ENCODE measurements at regions not wholly inside any gene's neighbourhood (a gene's known extent, or its start where the extent isn't known, plus 50 kb on each side); places are given as distances from the start of the nearest gene placed in this dataset.

GRCh38 chr18:77859634-77860033 lies 610.0 kb downstream of the GALR1 start (continued):
- no peak for TF ChIP-seq ZBTB40 (IDR thresholded peaks at IDR 0.05)
- TF ChIP-seq ZBTB40 (CRISPR knock-in tag; IDR thresholded peaks at IDR 0.05) = no peak
- TF ChIP-seq ZNF280B (CRISPR knock-in tag; IDR thresholded peaks at IDR 0.05; ENCODE audit: borderline replicate concordance) = no peak
- no peak for TF ChIP-seq ZNF644 (CRISPR knock-in tag; IDR thresholded peaks at IDR 0.05; ENCODE audit: low read depth)
- TF ChIP-seq, protein P1, sequence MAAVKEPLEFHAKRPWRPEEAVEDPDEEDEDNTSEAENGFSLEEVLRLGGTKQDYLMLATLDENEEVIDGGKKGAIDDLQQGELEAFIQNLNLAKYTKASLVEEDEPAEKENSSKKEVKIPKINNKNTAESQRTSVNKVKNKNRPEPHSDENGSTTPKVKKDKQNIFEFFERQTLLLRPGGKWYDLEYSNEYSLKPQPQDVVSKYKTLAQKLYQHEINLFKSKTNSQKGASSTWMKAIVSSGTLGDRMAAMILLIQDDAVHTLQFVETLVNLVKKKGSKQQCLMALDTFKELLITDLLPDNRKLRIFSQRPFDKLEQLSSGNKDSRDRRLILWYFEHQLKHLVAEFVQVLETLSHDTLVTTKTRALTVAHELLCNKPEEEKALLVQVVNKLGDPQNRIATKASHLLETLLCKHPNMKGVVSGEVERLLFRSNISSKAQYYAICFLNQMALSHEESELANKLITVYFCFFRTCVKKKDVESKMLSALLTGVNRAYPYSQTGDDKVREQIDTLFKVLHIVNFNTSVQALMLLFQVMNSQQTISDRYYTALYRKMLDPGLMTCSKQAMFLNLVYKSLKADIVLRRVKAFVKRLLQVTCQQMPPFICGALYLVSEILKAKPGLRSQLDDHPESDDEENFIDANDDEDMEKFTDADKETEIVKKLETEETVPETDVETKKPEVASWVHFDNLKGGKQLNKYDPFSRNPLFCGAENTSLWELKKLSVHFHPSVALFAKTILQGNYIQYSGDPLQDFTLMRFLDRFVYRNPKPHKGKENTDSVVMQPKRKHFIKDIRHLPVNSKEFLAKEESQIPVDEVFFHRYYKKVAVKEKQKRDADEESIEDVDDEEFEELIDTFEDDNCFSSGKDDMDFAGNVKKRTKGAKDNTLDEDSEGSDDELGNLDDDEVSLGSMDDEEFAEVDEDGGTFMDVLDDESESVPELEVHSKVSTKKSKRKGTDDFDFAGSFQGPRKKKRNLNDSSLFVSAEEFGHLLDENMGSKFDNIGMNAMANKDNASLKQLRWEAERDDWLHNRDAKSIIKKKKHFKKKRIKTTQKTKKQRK (IDR thresholded peaks at IDR 0.05; ENCODE audit: low read length) = no peak
- TF ChIP-seq, protein P2, sequence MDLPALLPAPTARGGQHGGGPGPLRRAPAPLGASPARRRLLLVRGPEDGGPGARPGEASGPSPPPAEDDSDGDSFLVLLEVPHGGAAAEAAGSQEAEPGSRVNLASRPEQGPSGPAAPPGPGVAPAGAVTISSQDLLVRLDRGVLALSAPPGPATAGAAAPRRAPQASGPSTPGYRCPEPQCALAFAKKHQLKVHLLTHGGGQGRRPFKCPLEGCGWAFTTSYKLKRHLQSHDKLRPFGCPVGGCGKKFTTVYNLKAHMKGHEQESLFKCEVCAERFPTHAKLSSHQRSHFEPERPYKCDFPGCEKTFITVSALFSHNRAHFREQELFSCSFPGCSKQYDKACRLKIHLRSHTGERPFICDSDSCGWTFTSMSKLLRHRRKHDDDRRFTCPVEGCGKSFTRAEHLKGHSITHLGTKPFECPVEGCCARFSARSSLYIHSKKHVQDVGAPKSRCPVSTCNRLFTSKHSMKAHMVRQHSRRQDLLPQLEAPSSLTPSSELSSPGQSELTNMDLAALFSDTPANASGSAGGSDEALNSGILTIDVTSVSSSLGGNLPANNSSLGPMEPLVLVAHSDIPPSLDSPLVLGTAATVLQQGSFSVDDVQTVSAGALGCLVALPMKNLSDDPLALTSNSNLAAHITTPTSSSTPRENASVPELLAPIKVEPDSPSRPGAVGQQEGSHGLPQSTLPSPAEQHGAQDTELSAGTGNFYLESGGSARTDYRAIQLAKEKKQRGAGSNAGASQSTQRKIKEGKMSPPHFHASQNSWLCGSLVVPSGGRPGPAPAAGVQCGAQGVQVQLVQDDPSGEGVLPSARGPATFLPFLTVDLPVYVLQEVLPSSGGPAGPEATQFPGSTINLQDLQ (CRISPR knock-in tag; IDR thresholded peaks at IDR 0.05) = no peak
- TF ChIP-seq KDM5B (CRISPR knock-in tag; IDR thresholded peaks at IDR 0.05; ENCODE audit: borderline replicate concordance) = no peak

Data from HepG2 (cell line).